Nephron (organoid): ENCODE measurements at regions not wholly inside any gene's neighbourhood (a gene's known extent, or its start where the extent isn't known, plus 50 kb on each side); places are given as distances from the start of the nearest gene placed in this dataset.
"Not testable (repeated sequence)": the region's sequence is repeated elsewhere in the genome, so short reads cannot be mapped to it uniquely, and the experiment has no call there.

Experiments used
- H3K27ac Mint-ChIP-seq, 3 experiments: 2 replicates each; pipeline ENCODE4 v1.8.0; 2020; ENCODE audit warnings: mixed read lengths in 3 of 3, mild to moderate bottlenecking in 2 of 3, moderate library complexity in 1 of 3
- H3K27me3 Mint-ChIP-seq: 2 replicates; pipeline ENCODE4 v1.8.0; 2021; ENCODE audit warnings: low read depth, mild to moderate bottlenecking, moderate library complexity, mixed read lengths
- H3K36me3 Mint-ChIP-seq: 2 replicates; pipeline ENCODE4 v1.8.0; 2020; ENCODE audit warnings: low read depth, mixed read lengths
- H3K4me1 Mint-ChIP-seq: 2 replicates; pipeline ENCODE4 v1.8.0; 2020; ENCODE audit warnings: mixed read lengths
- H3K4me3 Mint-ChIP-seq, 3 experiments: 2 replicates each; pipeline ENCODE4 v1.8.0; 2020; ENCODE audit warnings: mild to moderate bottlenecking in 3 of 3, mixed read lengths in 3 of 3, moderate library complexity in 2 of 3
- H3K9me3 Mint-ChIP-seq: 2 replicates; pipeline ENCODE4 v1.8.0; 2020; ENCODE audit warnings: mixed read lengths
- CTCF ChIP-seq, 3 experiments: fragments of 200-600 bp; sonication (generic); IDR thresholded peaks; one replicate each; pipeline ENCODE4 v1.5.0; 2021; ENCODE audit warnings: antibody characterized with exemption in 3 of 3; ENCODE audit not compliant: unreplicated experiment in 3 of 3

GRCh38 chr3:194058189-194058571 lies 77.8 kb upstream of the HES1 start:
- peaks cover 19% of the 10 kb centered on the region for H3K27me3 Mint-ChIP-seq
- H3K4me1 Mint-ChIP-seq, result peaks cover 53% of the 10 kb centered on the region
- H3K27ac Mint-ChIP-seq, result peak overlapping the region; percentile 37 to 65 (median 63)
- TF ChIP-seq CTCF (IDR thresholded peaks at IDR 0.05; ENCODE audit: unreplicated experiment in 3 of 3), result no peak
- H3K4me3 Mint-ChIP-seq, result peak overlapping the region; percentile 40 to 69 (median 64)
- no peaks in the 10 kb centered on the region for H3K9me3 Mint-ChIP-seq
- no peaks in the 10 kb centered on the region for H3K36me3 Mint-ChIP-seq

- peak overlapping the region in 1 of 3 experiments; percentile 25 for H3K27ac Mint-ChIP-seq
- TF ChIP-seq CTCF (IDR thresholded peaks at IDR 0.05; ENCODE audit: unreplicated experiment in 3 of 3), result no peak
- no peaks in the 10 kb centered on the region for H3K36me3 Mint-ChIP-seq
- H3K9me3 Mint-ChIP-seq, result no peaks in the 10 kb centered on the region
- no peak overlapping the region for H3K4me3 Mint-ChIP-seq
- H3K27me3 Mint-ChIP-seq, result peaks cover 17% of the 10 kb centered on the region
- H3K4me1 Mint-ChIP-seq, result peaks cover 59% of the 10 kb centered on the region
Observed at GRCh38 chr3:194058753-194059152, 77.2 kb upstream of the HES1 start.

GRCh38 chr3:194061421-194062030 lies 74.4 kb upstream of the HES1 start:
- Mint-ChIP-seq H3K4me1 (peaks cover 75% of the 10 kb centered on the region), H3K27me3 (peaks cover 26% of the 10 kb centered on the region), H3K36me3 (peaks cover 5% of the 10 kb centered on the region), H3K4me3 (no peak overlapping the region), H3K9me3 (peaks cover 6% of the 10 kb centered on the region), H3K27ac (no peak overlapping the region)
- TF ChIP-seq CTCF (IDR thresholded peaks at IDR 0.05; ENCODE audit: unreplicated experiment in 3 of 3), result no peak

- Mint-ChIP-seq H3K36me3 (peaks cover 12% of the 10 kb centered on the region), H3K27ac (peak overlapping the region in 1 of 3 experiments; percentile 55), H3K4me1 (peaks cover 69% of the 10 kb centered on the region), H3K4me3 (no peak overlapping the region), H3K27me3 (peaks cover 16% of the 10 kb centered on the region), H3K9me3 (peaks cover 19% of the 10 kb centered on the region)
- TF ChIP-seq CTCF (IDR thresholded peaks at IDR 0.05; ENCODE audit: unreplicated experiment in 3 of 3), result no peak
Observed at GRCh38 chr3:194062830-194063229, 73.1 kb upstream of the HES1 start.

- no peak for TF ChIP-seq CTCF (IDR thresholded peaks at IDR 0.05; ENCODE audit: unreplicated experiment in 3 of 3)
- peak overlapping the region in 1 of 3 experiments; percentile 28 for H3K27ac Mint-ChIP-seq
- H3K4me3 Mint-ChIP-seq, result peak overlapping the region in 2 of 3 experiments; percentile 0 to 5
- peaks cover 21% of the 10 kb centered on the region for H3K27me3 Mint-ChIP-seq
- H3K36me3 Mint-ChIP-seq, result peaks cover 21% of the 10 kb centered on the region
- H3K4me1 Mint-ChIP-seq, result peaks cover 66% of the 10 kb centered on the region
- peaks cover 29% of the 10 kb centered on the region for H3K9me3 Mint-ChIP-seq
Observed at GRCh38 chr3:194064380-194065332, 71.3 kb upstream of the HES1 start.

GRCh38 chr3:194067327-194067726 lies 68.6 kb upstream of the HES1 start:
- H3K4me3 Mint-ChIP-seq, result not testable (repeated sequence)
- peaks cover 21% of the 10 kb centered on the region for H3K36me3 Mint-ChIP-seq
- H3K9me3 Mint-ChIP-seq, result peaks cover 29% of the 10 kb centered on the region

More at GRCh38 chr3:194067327-194067726, 68.6 kb upstream of the HES1 start:
- not testable (repeated sequence) for H3K27ac Mint-ChIP-seq
- peaks cover 18% of the 10 kb centered on the region for H3K27me3 Mint-ChIP-seq
- H3K4me1 Mint-ChIP-seq, result peaks cover 62% of the 10 kb centered on the region
